ENCODE measurements at regions not wholly inside any gene's neighbourhood (a gene's known extent, or its start where the extent isn't known, plus 50 kb on each side); places are given as distances from the start of the nearest gene placed in this dataset.

- Histone ChIP-seq H3K27me3 (ENCODE audit: control insufficient read depth in 2 of 2, insufficient read depth in 2 of 2, low read length in 2 of 2) (no peaks in the 10 kb centered on the region), H3K27ac (ENCODE audit: low read depth in 2 of 2, low read length in 2 of 2) (no peak overlapping the region), H3K4me3 (ENCODE audit: low read length in 2 of 2) (no peak overlapping the region)
Observed at GRCh38 chr2:42984617-42985016, 192.2 kb upstream of the HAAO start.

GRCh38 chr2:42984081-42984480 lies 191.7 kb upstream of the HAAO start:
- H3K9me3 ChIP-seq (ENCODE audit: control insufficient read depth in 2 of 2, low read length in 2 of 2): no peaks in the 10 kb centered on the region
- H3K27me3 ChIP-seq (ENCODE audit: control insufficient read depth in 2 of 2, insufficient read depth in 2 of 2, low read length in 2 of 2): no peaks in the 10 kb centered on the region
- H3K4me3 ChIP-seq (ENCODE audit: low read length in 2 of 2): no peak overlapping the region
- no peaks in the 10 kb centered on the region for H3K36me3 ChIP-seq (ENCODE audit: control insufficient read depth in 2 of 2, insufficient read depth in 2 of 2, low read length in 2 of 2)
- no peak overlapping the region for H3K27ac ChIP-seq (ENCODE audit: low read depth in 2 of 2, low read length in 2 of 2)
- no peak overlapping the region for H3K9ac ChIP-seq (ENCODE audit: low read depth in 1 of 2, low read length in 2 of 2)
- H3K4me1 ChIP-seq (ENCODE audit: control insufficient read depth in 2 of 2, insufficient read depth in 2 of 2, low read length in 2 of 2): peaks cover 10 to 17% of the 10 kb centered on the region in 2 donors

More at GRCh38 chr2:42984617-42985016, 192.2 kb upstream of the HAAO start:
- H3K9ac ChIP-seq (ENCODE audit: low read depth in 1 of 2, low read length in 2 of 2): no peak overlapping the region
- no peaks in the 10 kb centered on the region for H3K9me3 ChIP-seq (ENCODE audit: control insufficient read depth in 2 of 2, low read length in 2 of 2)
- H3K4me1 ChIP-seq (ENCODE audit: control insufficient read depth in 2 of 2, insufficient read depth in 2 of 2, low read length in 2 of 2): peaks cover 7 to 13% of the 10 kb centered on the region in 2 donors
- no peaks in the 10 kb centered on the region for H3K36me3 ChIP-seq (ENCODE audit: control insufficient read depth in 2 of 2, insufficient read depth in 2 of 2, low read length in 2 of 2)

GRCh38 chr2:42980764-42981416 lies 188.5 kb upstream of the HAAO start:
- H3K4me3 ChIP-seq (ENCODE audit: low read length in 2 of 2): no peak overlapping the region
- no peaks in the 10 kb centered on the region for H3K9me3 ChIP-seq (ENCODE audit: control insufficient read depth in 2 of 2, low read length in 2 of 2)
- no peaks in the 10 kb centered on the region for H3K27me3 ChIP-seq (ENCODE audit: control insufficient read depth in 2 of 2, insufficient read depth in 2 of 2, low read length in 2 of 2)
- peaks cover 18 to 35% of the 10 kb centered on the region in 2 donors for H3K4me1 ChIP-seq (ENCODE audit: control insufficient read depth in 2 of 2, insufficient read depth in 2 of 2, low read length in 2 of 2)
- no peaks in the 10 kb centered on the region for H3K36me3 ChIP-seq (ENCODE audit: control insufficient read depth in 2 of 2, insufficient read depth in 2 of 2, low read length in 2 of 2)
- H3K27ac ChIP-seq (ENCODE audit: low read depth in 2 of 2, low read length in 2 of 2): peak overlapping the region; percentile 80
- peak overlapping the region in 1 of 2 donors; percentile 42 for H3K9ac ChIP-seq (ENCODE audit: low read depth in 1 of 2, low read length in 2 of 2)

GRCh38 chr2:42979870-42980763 lies 187.7 kb upstream of the HAAO start:
- H3K36me3 ChIP-seq (ENCODE audit: control insufficient read depth in 2 of 2, insufficient read depth in 2 of 2, low read length in 2 of 2): no peaks in the 10 kb centered on the region

GRCh38 chr2:42979416-42979869 lies 187.1 kb upstream of the HAAO start:
- no peaks in the 10 kb centered on the region for H3K36me3 ChIP-seq (ENCODE audit: control insufficient read depth in 2 of 2, insufficient read depth in 2 of 2, low read length in 2 of 2)
- peak overlapping the region; percentile 80 for H3K27ac ChIP-seq (ENCODE audit: low read depth in 2 of 2, low read length in 2 of 2)
- H3K4me3 ChIP-seq (ENCODE audit: low read length in 2 of 2): no peak overlapping the region
- H3K9ac ChIP-seq (ENCODE audit: low read depth in 1 of 2, low read length in 2 of 2): peak overlapping the region; percentile 5 to 26
- peaks cover 29 to 47% of the 10 kb centered on the region in 2 donors for H3K4me1 ChIP-seq (ENCODE audit: control insufficient read depth in 2 of 2, insufficient read depth in 2 of 2, low read length in 2 of 2)
- no peaks in the 10 kb centered on the region for H3K9me3 ChIP-seq (ENCODE audit: control insufficient read depth in 2 of 2, low read length in 2 of 2)
- no peaks in the 10 kb centered on the region for H3K27me3 ChIP-seq (ENCODE audit: control insufficient read depth in 2 of 2, insufficient read depth in 2 of 2, low read length in 2 of 2)

More at GRCh38 chr2:42979870-42980763, 187.7 kb upstream of the HAAO start:
- H3K4me3 ChIP-seq (ENCODE audit: low read length in 2 of 2): no peak overlapping the region
- peaks cover 23 to 41% of the 10 kb centered on the region in 2 donors for H3K4me1 ChIP-seq (ENCODE audit: control insufficient read depth in 2 of 2, insufficient read depth in 2 of 2, low read length in 2 of 2)
- no peaks in the 10 kb centered on the region for H3K27me3 ChIP-seq (ENCODE audit: control insufficient read depth in 2 of 2, insufficient read depth in 2 of 2, low read length in 2 of 2)
- H3K9me3 ChIP-seq (ENCODE audit: control insufficient read depth in 2 of 2, low read length in 2 of 2): no peaks in the 10 kb centered on the region
- peak overlapping the region; percentile 32 to 42 for H3K9ac ChIP-seq (ENCODE audit: low read depth in 1 of 2, low read length in 2 of 2)
- peak overlapping the region; percentile 80 for H3K27ac ChIP-seq (ENCODE audit: low read depth in 2 of 2, low read length in 2 of 2)

- no peaks in the 10 kb centered on the region for H3K36me3 ChIP-seq (ENCODE audit: control insufficient read depth in 2 of 2, insufficient read depth in 2 of 2, low read length in 2 of 2)
- no peaks in the 10 kb centered on the region for H3K27me3 ChIP-seq (ENCODE audit: control insufficient read depth in 2 of 2, insufficient read depth in 2 of 2, low read length in 2 of 2)
- no peak overlapping the region for H3K4me3 ChIP-seq (ENCODE audit: low read length in 2 of 2)
- H3K27ac ChIP-seq (ENCODE audit: low read depth in 2 of 2, low read length in 2 of 2): peak overlapping the region; percentile 60 to 80
- H3K9ac ChIP-seq (ENCODE audit: low read depth in 1 of 2, low read length in 2 of 2): peak overlapping the region; percentile 5 to 26
- H3K4me1 ChIP-seq (ENCODE audit: control insufficient read depth in 2 of 2, insufficient read depth in 2 of 2, low read length in 2 of 2): peaks cover 30 to 48% of the 10 kb centered on the region in 2 donors
- H3K9me3 ChIP-seq (ENCODE audit: control insufficient read depth in 2 of 2, low read length in 2 of 2): no peaks in the 10 kb centered on the region
Observed at GRCh38 chr2:42978887-42979415, 186.6 kb upstream of the HAAO start.

GRCh38 chr2:42978175-42978886 lies 185.9 kb upstream of the HAAO start:
- H3K27me3 ChIP-seq (ENCODE audit: control insufficient read depth in 2 of 2, insufficient read depth in 2 of 2, low read length in 2 of 2): no peaks in the 10 kb centered on the region
- H3K9me3 ChIP-seq (ENCODE audit: control insufficient read depth in 2 of 2, low read length in 2 of 2): no peaks in the 10 kb centered on the region
- H3K9ac ChIP-seq (ENCODE audit: low read depth in 1 of 2, low read length in 2 of 2): peak overlapping the region in 1 of 2 donors; percentile 26
- H3K27ac ChIP-seq (ENCODE audit: low read depth in 2 of 2, low read length in 2 of 2): peak overlapping the region; percentile 60 to 80
- H3K4me3 ChIP-seq (ENCODE audit: low read length in 2 of 2): no peak overlapping the region
- H3K4me1 ChIP-seq (ENCODE audit: control insufficient read depth in 2 of 2, insufficient read depth in 2 of 2, low read length in 2 of 2): peaks cover 32 to 48% of the 10 kb centered on the region in 2 donors
- H3K36me3 ChIP-seq (ENCODE audit: control insufficient read depth in 2 of 2, insufficient read depth in 2 of 2, low read length in 2 of 2): no peaks in the 10 kb centered on the region

- Histone ChIP-seq H3K27ac (ENCODE audit: low read depth in 2 of 2, low read length in 2 of 2) (peak overlapping the region in 1 of 2 donors; percentile 80), H3K9ac (ENCODE audit: low read depth in 1 of 2, low read length in 2 of 2) (no peak overlapping the region)
Observed at GRCh38 chr2:42977270-42978174, 185.1 kb upstream of the HAAO start.

GRCh38 chr2:42976351-42976750 lies 184.0 kb upstream of the HAAO start:
- H3K27ac ChIP-seq (ENCODE audit: low read depth in 2 of 2, low read length in 2 of 2): no peak overlapping the region
- no peak overlapping the region for H3K9ac ChIP-seq (ENCODE audit: low read depth in 1 of 2, low read length in 2 of 2)
- H3K4me1 ChIP-seq (ENCODE audit: control insufficient read depth in 2 of 2, insufficient read depth in 2 of 2, low read length in 2 of 2): peaks cover 32 to 48% of the 10 kb centered on the region in 2 donors
- no peaks in the 10 kb centered on the region for H3K27me3 ChIP-seq (ENCODE audit: control insufficient read depth in 2 of 2, insufficient read depth in 2 of 2, low read length in 2 of 2)
- H3K4me3 ChIP-seq (ENCODE audit: low read length in 2 of 2): no peak overlapping the region
- no peaks in the 10 kb centered on the region for H3K9me3 ChIP-seq (ENCODE audit: control insufficient read depth in 2 of 2, low read length in 2 of 2)
- H3K36me3 ChIP-seq (ENCODE audit: control insufficient read depth in 2 of 2, insufficient read depth in 2 of 2, low read length in 2 of 2): no peaks in the 10 kb centered on the region

More at GRCh38 chr2:42977270-42978174, 185.1 kb upstream of the HAAO start:
- Histone ChIP-seq H3K4me1 (ENCODE audit: control insufficient read depth in 2 of 2, insufficient read depth in 2 of 2, low read length in 2 of 2) (peaks cover 32 to 48% of the 10 kb centered on the region in 2 donors), H3K36me3 (ENCODE audit: control insufficient read depth in 2 of 2, insufficient read depth in 2 of 2, low read length in 2 of 2) (no peaks in the 10 kb centered on the region), H3K27me3 (ENCODE audit: control insufficient read depth in 2 of 2, insufficient read depth in 2 of 2, low read length in 2 of 2) (no peaks in the 10 kb centered on the region), H3K4me3 (ENCODE audit: low read length in 2 of 2) (no peak overlapping the region), H3K9me3 (ENCODE audit: control insufficient read depth in 2 of 2, low read length in 2 of 2) (no peaks in the 10 kb centered on the region)

Data from mucosa of rectum (tissue), 2 donors.